Stimulated activated CD8-positive, alpha-beta memory T cell treated with anti-CD3 and anti-CD28 coated beads, Interleukin-12 subunit alpha, Interleukin-12 subunit beta, amount 100 ng/mL, for 4 hours (primary cell): ENCODE measurements at regions not wholly inside any gene's neighbourhood (a gene's known extent, or its start where the extent isn't known, plus 50 kb on each side); places are given as distances from the start of the nearest gene placed in this dataset.

Experiments used
- DNase-seq: peaks from one replicate; pipeline ENCODE4 v3.0.0-alpha.2; 2020; ENCODE audit warnings: low read depth

DNA sequence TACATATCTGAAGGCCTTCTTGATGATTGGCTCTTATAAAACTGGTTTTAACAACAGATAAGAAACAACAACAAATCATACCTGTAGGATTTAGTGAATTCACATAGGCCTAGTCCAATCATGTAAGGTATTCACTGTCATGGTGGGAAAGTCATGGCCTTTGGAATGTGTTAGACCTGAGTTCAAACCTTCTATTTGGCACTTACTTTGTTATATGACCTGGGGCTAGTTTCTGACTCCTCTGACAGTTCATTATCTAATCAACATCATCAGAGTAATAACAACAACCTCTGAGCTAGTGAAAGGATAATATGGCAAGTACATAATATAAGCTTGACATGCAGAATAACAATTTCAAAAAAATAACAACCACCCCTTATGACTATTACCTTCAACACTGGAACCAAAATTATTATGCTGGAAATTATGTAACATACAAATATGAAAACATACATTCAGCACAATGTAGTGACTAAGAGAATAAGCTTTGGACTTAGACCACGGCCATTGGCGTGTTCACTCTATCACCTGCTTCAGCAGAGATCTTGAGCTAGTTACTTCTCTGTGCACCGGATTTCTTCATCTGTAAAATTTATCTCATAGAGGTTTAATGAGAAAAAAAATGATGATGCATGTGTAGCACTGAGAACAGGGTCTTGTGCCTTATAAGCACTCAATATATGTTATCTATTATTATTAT, 597.6 kb downstream of the LMO4 start:
- no peak for DNase-seq

DNA sequence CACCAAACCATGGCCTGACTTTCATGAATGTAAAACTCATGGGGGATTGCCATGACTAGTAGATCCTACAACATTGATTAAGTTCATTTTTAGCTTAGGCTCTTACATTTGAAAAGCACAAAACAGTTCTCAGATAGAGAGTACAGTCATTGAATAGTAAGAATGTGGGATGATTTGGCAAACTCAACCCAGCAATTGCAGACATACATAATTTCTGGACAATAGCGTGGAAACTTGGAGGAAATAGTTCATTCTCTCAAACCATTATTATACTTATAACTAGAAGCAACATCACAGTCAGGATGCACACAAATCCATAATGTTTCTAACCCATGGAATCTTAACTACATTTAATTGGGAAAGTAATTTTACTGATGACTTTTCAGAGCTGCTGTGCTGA, 598.2 kb downstream of the LMO4 start:
- no peak for DNase-seq

DNA sequence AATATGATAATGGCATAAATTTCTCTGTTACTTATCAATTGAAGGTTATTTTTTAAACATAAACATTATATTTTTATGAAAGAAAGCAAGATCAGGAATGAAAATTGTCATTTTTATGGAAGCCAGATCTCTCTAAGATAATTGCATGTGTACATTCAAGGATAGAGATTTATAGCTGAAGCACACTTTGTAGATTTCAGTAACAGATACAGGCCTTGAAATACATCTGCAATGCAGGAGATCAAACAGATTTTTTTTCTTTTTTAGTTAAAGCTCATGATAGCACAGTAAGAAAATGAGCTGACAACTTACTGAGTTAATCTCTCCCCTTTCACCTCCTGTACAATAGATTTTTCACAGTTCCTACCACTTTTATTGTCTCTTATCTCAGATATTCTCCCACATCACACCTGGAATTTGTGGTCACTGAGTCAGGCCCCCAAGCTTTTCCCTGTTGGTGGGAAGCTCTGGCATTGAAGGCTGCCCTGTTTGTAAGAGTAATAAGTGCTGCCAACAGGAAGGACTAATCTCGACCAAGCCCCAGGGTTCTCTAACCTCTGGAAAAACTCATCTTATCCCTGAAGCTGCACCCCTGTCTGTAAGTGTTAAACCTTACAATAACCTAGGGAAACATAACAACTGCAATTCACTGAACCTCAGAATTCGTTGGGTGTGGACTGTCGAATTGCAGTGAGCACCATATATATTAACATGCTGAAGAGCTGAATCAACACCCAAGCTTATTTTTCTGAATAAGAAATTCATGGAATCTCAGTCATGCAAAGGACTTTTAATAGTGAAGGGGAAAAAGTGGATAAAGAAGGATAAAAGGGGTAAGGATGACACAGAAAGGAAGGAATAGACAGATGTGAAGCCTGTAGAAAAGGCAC, 599.0 kb downstream of the LMO4 start:
- no peak for DNase-seq

DNA sequence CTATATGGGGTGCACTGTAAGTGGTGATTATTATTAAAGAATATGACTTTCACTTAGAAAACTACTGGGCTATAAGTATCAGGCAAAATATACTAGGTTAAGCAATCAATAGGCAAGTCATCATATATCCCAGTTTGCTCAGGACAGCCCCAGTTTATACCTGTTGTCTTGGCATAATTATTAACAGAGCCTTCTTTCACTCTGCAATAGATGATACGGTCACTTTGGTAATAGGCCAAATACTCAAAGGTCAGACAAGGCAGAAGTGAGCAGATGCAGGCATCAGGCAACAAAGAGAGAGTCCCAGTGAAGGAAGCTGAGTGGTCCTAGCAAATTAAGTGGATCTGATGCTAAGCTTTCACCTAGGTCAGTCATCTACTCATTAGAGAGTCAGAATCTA, 599.9 kb downstream of the LMO4 start:
- DNase-seq: no peak

DNA sequence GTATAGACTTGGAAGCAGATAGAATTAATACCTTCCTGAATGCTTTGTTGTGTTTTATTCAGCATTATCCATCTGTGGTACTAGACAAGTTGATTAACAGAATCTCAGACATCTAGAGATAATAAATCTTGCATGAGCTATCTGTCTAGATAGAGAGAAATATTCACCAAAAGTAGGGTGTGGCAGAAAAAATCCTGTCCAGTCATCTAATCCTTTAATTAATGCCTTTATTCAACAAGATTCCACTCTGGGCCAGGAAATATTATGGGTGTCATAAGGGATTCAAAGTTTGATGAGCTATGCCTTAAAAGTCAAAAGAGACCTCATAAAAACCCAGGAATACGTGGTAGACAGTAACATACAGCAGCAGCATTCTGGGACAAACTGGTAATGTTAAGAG, 601.2 kb downstream of the LMO4 start:
- no peak for DNase-seq

DNA sequence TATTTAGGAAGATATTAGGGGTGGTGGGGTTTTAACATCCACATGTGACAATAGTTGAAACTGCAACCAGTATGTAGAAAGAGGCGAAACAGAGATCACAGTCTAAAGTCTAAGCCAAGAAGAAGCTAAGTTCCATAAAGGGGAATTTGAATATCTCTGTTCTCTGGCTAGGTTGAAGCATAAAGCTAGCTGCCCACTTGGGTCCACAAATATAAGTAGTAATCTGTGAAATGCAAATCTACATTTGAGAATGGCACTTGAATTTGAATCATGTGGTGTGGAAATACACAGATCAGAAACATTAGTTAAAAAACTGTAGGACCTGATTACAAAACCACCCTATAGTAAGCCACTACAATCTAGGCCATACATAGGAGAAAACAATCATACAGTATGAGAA, 602.1 kb downstream of the LMO4 start:
- DNase-seq: no peak

DNA sequence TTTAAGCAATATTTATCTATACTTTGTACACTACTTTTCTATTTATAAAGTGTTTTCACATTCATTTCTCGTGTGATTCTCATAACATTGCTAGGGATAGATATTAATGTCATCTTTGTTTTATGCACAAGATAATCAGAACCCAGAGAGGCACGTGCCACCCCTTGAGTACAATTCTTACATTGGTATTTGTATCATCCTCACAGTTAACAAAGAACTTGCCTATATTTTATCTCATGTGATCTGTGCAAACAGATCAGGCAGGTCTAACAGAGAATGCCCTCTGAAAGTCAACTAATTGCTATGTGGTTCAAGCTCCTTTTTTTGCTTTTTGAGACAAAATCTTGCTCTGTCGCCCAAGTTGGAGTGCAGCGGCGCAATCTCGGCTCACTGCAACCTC, 604.5 kb downstream of the LMO4 start:
- no peak for DNase-seq

DNA sequence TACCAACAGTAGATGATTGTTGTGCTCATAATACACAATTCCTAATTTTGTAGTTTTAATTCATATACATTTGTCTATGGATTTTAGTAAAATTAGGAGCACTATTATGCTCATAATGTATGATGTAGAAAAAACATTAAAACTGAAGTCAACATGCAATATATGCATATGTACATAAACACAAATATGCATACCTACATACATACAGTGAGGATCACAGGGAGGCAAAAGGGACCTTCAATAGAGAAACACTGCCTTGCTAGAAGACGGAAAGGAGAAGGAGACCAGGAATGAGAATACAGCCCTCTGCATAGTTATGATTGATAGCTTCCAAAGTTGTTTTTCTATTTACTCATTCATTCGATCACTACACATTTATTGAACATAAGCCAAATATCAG, 606.5 kb downstream of the LMO4 start:
- DNase-seq: no peak

DNA sequence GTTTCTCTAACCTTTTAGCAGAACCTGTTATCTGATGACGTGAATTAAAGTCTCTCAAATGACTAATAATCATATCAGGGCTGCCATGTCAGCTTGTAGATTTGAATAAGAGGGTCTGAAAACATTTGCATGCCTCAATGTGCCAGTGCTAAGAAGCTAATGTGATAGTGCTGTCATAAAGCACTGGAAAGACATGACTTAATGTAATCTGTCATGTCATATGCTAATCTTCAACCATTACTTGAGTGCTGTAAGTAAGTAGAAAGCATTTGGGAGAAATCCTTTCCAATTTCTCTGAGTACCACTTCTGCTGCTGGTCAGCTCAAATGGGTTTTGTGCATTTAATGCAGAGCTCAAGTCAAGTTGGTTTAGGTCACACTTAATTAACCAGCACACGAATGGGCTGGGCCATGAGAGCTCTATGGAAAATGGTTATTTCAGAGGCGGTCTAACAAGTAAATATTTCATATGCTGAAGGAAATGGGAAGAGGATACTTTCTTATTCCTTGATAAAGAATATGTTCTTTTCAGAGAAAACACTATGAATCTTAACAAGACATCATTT, 609.2 kb downstream of the LMO4 start:
- no peak for DNase-seq

DNA sequence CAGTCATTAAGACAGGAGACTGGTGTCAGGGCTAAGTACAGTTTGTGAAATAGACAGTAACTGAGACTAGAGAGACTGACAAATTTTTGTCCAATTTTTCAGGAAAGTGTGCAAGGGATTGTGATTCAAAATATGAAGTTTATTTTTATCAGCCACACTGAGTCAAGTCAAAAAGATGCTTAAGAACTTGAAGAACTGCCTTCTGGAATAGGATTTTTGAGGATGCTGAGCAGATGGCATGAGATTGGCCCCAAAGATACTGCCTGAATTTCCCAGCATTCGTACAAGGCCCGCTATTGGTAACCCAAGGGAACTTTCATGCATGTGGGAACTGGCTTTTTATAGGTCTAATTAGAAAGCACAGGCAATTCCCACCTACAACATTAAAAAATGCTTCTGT, 610.0 kb downstream of the LMO4 start:
- no peak for DNase-seq

DNA sequence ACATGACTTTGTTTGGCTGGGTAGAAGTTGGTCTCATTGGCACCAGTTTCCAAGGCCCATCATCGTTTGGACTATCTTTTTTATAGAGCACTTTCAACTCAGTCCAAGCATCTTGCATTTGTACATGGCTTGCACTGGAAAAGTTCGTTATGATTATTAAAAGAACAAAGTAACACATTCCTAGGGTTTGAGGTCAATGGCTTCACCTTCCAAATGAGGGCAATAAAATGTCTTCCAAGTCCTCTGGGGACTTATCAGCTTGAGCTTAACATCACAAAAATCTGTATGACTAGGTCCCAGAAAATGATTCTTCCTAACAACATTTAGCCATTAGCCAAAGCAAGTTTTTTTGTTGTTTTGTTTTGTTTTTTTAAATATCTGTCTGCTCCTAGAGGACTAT, 610.8 kb downstream of the LMO4 start:
- DNase-seq: no peak

DNA sequence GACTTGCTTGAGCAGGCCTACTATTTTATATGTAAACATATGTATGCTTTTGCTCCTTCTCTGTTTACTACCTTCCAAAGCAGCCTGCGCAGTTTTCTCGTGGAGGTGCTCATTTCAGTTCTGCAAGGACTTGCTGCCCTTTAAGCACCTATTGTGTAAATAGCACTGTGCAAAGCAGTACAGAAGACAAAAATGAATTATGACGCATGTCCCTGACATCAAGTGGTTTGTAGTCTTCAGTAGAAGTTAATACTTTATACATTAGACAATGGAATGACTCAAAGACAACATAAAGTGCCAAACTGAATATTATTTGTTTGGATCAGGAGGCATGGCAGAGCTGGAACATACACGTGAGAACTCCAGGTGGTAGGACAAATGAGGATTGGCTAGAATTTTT, 611.7 kb downstream of the LMO4 start:
- DNase-seq: no peak

DNA sequence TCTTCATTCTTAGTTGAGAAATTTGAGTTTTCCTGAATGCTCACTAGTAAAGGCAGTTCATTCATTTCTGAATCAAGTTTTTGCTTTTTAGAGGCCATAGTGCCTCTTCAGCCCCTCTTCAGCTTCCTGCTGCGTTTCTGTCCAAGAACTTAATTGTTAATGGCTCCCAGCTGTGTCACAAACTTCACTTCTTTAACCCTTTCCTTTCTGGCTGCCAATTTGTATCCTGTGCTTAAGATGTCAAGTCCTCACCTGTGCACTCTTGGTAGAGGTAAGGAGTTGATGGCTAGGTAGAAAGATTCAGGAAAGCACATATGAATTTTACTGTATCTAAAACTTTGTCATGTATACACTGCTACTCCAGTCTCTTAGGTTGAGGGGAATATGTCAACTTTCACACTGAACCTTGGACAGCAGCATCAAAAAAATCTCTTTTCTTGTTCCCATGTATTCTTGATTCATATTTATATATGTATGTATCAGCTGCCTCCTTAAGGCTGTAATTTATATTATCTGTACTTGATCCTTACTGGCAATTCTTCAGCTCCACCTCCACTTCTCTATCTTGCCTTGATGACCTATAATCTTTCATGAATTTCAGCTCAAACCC, 612.8 kb downstream of the LMO4 start:
- no peak for DNase-seq

DNA sequence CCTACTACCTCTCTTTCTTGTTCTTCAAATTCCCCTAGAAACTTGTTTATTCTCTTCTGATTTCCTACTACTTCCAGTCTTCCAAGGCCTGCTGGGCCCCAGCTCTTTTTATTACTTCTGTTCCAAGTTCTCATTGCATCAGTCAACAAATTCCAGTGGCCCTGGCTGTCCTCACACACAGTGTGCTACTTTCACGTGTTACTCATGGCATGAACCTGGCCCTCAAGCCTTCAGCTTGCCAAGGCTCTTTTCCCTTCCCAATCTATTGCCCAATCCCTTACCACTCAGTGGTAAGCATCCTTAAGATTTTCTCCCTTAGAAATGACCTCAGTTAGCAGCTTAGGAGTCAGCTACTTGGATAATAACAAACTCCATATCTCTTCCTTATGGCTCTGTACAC, 613.5 kb downstream of the LMO4 start:
- DNase-seq: no peak

DNA sequence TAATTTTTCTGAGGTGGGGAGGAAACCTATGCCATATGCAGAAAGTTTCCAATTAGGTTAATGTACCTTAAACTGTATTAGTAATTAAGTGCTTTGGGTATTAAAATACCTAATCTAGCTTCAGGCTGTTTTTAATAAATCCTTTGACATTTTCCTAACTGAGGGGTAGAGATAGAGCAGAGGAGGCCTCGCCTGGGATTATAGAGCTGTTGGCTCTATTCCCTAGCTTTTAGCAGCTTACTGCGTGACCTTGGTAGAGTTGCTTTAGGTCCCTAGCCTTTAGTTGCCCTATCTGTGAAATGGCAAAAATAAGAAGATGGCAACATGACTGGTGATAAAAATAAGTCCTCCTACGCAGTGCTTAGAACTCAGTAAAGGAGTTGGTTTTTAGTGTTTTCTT, 621.0 kb downstream of the LMO4 start:
- DNase-seq: no peak

DNA sequence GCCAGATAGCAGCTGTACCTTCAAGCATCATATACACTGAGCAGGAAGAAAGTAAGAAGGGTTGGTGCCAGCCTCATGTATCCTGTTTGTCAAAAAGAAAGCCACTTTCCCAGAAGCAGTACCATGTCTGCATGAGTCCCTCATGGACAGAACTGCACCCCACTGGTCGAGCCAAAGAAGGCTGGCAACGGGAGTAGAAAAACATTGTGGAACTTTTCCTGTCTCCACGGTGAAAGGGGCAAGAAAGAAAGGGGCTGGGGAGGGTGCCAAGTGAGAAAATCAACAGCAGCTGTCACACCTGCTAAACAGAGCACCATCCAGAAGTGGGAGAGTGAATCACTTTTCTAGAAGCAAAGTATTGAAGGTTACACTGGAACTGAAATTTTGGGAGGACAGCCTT, 621.7 kb downstream of the LMO4 start:
- DNase-seq: no peak

DNA sequence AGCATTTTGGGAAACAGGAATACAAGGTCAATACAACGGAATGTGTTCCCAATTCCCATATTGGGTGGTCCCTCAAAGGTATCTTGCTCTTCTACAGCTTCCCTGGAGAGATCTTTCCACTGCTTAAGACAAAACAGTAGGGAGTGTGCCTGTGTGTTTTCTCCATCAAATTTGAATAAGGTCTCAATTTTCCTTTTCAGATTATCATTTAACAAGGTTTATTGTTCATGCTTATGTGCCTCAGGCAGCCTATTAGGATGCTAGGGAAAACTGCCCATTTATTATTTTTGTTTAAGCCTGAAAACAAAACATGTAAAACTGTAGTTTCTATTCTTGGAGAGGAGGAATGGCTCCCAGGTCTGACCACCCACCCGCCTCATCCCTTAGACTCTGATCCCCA, 622.7 kb downstream of the LMO4 start:
- no peak for DNase-seq

DNA sequence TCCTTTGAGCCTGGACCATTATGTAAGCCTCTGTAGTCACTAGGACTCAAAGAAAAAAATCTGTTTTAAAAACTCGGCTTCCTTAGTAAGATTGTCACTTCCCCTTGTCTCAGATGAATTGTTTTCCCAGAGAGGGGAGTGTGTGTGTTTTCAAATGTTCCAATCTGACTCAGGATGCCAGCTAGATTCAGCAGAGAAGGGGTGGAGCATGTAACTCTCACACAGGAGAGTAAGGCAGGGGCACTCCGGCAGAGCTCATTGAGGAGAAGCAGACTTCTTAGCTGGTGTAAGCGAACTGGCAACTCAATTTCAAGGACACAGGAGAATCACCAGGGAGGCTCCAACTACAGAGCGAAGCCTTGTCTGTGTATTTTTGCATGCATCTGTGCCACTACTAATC, 623.2 kb downstream of the LMO4 start:
- DNase-seq: no peak

DNA sequence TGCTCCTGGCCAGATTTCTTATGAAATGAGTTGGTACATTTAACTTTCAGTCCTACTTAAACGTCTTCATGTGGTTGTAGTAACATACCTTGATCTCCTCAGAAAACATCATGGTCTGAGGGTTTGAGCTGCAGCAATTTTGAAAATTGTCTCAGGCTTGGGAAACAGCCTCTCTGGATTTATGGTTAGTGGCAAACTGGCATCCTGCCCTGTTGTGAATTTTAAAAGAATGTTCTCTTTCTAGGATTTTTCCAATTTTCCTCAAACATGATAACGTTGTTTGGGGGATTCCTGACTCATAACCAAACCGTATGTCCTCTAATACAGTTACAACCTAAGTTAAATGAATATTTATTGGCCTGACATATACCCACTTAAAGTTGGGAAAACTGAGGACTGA, 624.4 kb downstream of the LMO4 start:
- DNase-seq: no peak

DNA sequence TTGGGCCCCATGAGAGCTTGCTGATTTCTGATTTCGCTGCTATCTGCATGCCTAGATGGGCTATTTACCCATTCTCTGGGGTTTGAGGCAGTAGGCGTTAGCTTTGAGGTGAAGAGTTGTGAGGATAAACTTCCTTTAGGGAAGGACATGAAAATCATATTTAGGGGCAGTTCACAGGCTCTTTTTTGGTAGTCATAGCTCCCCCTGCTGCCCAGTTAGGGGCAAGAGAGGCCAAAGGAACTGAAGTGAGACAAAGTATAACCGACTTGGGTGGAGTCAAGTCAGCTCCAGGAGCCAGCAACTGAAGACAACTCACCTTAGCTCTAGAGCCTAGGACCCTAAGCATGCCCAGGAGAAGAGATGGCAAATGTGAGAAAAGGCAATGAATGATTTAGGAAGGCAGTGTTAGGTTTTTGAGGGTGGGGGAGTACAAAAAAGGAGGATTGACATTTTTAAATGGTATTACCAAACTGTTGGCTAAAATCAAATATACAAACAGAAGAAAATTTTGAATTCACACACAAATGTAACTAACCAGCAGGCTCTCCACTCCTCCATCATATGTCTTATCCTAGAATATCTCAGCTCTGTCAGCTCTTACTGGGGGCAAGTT, 625.2 kb downstream of the LMO4 start:
- DNase-seq: peak; percentile 2

DNA sequence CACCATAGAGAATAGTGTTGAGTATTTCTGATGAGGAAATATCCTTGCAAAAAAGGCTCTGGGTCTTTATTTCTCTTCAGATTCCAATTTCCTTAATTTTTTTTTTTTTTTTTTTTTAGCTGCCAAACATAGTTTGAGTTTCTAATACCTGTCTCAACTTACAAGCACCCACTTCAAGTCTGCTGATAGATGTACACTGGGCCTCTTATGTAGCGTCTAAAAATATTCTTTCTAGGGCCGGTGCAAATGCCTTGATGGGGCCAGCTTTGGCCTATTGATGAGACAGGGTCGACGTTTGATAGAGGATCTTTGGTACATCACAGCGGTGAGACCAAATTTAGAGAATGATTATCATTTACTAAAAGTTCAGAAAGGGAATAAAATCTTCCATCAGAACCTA, 626.4 kb downstream of the LMO4 start:
- DNase-seq: no peak

DNA sequence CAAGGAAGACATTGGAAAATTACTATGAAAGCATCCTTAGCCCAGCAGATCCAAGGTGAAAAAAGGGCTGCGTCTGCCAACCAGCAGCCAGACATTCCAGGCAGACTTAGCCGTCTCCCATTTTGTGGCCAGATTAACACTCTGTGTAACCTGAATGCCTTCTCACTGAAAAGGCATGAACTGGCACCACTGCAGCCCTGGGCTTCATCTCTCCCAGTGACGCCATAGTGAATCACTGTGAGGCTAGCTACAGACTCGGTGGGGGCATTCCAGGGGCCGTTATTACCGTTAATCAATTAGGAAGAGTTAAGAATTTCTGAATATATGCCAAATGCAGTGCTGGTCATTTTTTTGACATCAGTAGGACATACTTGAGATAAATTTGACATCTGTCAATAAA, 627.4 kb downstream of the LMO4 start:
- DNase-seq: no peak

DNA sequence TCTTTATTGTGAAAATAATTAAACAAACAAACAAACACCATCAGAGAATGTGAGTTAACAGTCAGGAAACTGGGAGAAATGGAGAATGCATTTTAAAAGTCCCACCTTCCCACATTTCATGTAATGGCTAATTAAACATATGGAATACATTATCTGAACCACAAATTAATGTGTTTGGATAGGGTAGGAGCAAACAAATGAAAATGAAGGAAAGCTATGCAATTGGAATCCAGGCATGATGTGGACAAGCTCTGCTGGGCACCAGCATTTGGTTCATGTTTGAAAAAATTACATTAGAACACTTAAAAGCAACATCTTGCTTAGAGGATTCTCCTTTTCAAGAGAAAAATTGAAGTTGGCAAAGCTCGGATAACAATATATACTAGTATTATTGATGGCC, 628.1 kb downstream of the LMO4 start:
- DNase-seq: no peak
